GM12878 (cell line): ENCODE measurements at regions not wholly inside any gene's neighbourhood (a gene's known extent, or its start where the extent isn't known, plus 50 kb on each side); places are given as distances from the start of the nearest gene placed in this dataset.

Experiments used
- ATAC-seq: fragments of 200-7000 bp; cut with Tn5 transposase; 3 replicates; pipeline ENCODE4 v1.9.1; 2020; ENCODE audit warnings: mild to moderate bottlenecking, moderate library complexity
- BruUV-seq: library from RNA; stranded (reverse); fragments of 400-500 nt; replicated peaks from 2 replicates; lab custom pipeline; 2021; lab: Mats Ljungman, UMichigan
- CTCF ChIA-PET: fragments of 300-600 bp; sonication (Branson Sonifier 250); formaldehyde crosslinking; extraction: SDS; loops from one replicate; lab custom pipeline; 2021; ENCODE audit warnings: inconsistent platforms; lab: Yijun Ruan, JAX
- POLR2A ChIA-PET: fragments of 350-600 bp; formaldehyde crosslinking; extraction: SDS; loops from one replicate; lab custom pipeline; 2021; ENCODE audit warnings: inconsistent platforms; lab: Charles Lee
- RAD21 ChIA-PET: fragments of 300-600 bp; sonication (Branson Sonifier 250); formaldehyde crosslinking; loops from one replicate; lab custom pipeline; 2023; ENCODE audit warnings: antibody characterized with exemption; ENCODE audit not compliant: unreplicated experiment; lab: Charles Lee
- SMC1A ChIA-PET: fragments of 300-600 bp; sonication (Branson Sonifier 250); formaldehyde crosslinking; loops from one replicate; lab custom pipeline; 2023; ENCODE audit not compliant: unreplicated experiment, uncharacterized antibody; lab: Charles Lee
- DNase-seq: peaks from one replicate; pipeline ENCODE4 v3.0.0-alpha.2; 2011; ENCODE audit warnings: low read depth, low spot score
- FAIRE-seq: peaks from 3 replicates; lab custom pipeline; 2011; peaks lifted over from hg19 to GRCh38; lab: Jason Lieb, UNC
- H2AFZ ChIP-seq: 2 replicates; pipeline ENCODE4 v1.6.0; 2011; ENCODE audit warnings: low read depth, low read length, control low read depth; ENCODE audit not compliant: control insufficient read depth
- H3K27ac ChIP-seq: 2 replicates; pipeline ENCODE4 v1.5.1; 2011; ENCODE audit warnings: control low read depth; ENCODE audit not compliant: control insufficient read depth, insufficient read depth
- H3K27me3 ChIP-seq, 2 experiments: replicated peaks in 1 of 2; 2 replicates each; pipeline versions ENCODE4 v1.6.0 to v1.6.1; 2011; ENCODE audit warnings: low read length in 1 of 2; ENCODE audit not compliant: control insufficient read depth in 2 of 2, insufficient read depth in 2 of 2
- H3K36me3 ChIP-seq, 2 experiments: 2 replicates each; pipeline ENCODE4 v1.5.1; 2011; ENCODE audit warnings: low read length in 1 of 2; ENCODE audit not compliant: control insufficient read depth in 2 of 2, insufficient read depth in 2 of 2
- H3K4me1 ChIP-seq: 2 replicates; pipeline ENCODE4 v1.6.1; 2011; ENCODE audit warnings: mild to moderate bottlenecking, low read length, moderate library complexity, mixed read lengths; ENCODE audit not compliant: control insufficient read depth, insufficient read depth
- H3K4me2 ChIP-seq: 2 replicates; pipeline ENCODE4 v1.6.0; 2011; ENCODE audit warnings: control low read depth; ENCODE audit not compliant: control insufficient read depth, insufficient read depth
- H3K4me3 ChIP-seq: fragments of 200-600 bp; sonication (generic); 2 replicates; pipeline ENCODE4 v1.5.1; 2016
- H3K79me2 ChIP-seq: 2 replicates; pipeline ENCODE4 v1.6.0; 2011; ENCODE audit warnings: low read length; ENCODE audit not compliant: control insufficient read depth, insufficient read depth
- H3K9ac ChIP-seq: 2 replicates; pipeline ENCODE4 v1.8.0; 2011; ENCODE audit warnings: low read length, control low read depth, mixed read lengths; ENCODE audit not compliant: control insufficient read depth, insufficient read depth
- H3K9me3 ChIP-seq: replicated peaks from 3 replicates; pipeline ENCODE4 v1.5.1; 2011; ENCODE audit warnings: mild to moderate bottlenecking, low read length; ENCODE audit not compliant: control insufficient read depth, insufficient read depth
- H4K20me1 ChIP-seq: 2 replicates; pipeline ENCODE4 v1.6.0; 2011; ENCODE audit not compliant: control insufficient read depth, insufficient read depth
- FOXM1 ChIP-seq: IDR thresholded peaks from 2 replicates; pipeline ENCODE4 v1.6.1; 2012; ENCODE audit warnings: low read depth, mild to moderate bottlenecking, inconsistent platforms, low read length, moderate library complexity
- GABPA ChIP-seq: IDR thresholded peaks from 2 replicates; pipeline ENCODE4 v1.6.1; 2014; ENCODE audit warnings: antibody characterized with exemption, low read depth, mild to moderate bottlenecking, inconsistent platforms
- IRF3 ChIP-seq: fragments of 450-650 bp; IDR thresholded peaks from 2 replicates; pipeline ENCODE4 v1.6.1; 2014; ENCODE audit warnings: mild to moderate bottlenecking
- IRF5 ChIP-seq: fragments of 450-650 bp; IDR thresholded peaks from 2 replicates; pipeline ENCODE4 v1.6.1; 2017; ENCODE audit warnings: borderline replicate concordance
- PAX5 ChIP-seq: IDR thresholded peaks from 2 replicates; pipeline ENCODE4 v1.6.1; 2011; ENCODE audit warnings: low read depth, low read length, borderline replicate concordance
- PBX3 ChIP-seq: IDR thresholded peaks from 2 replicates; pipeline ENCODE4 v1.6.1; 2011; ENCODE audit warnings: mild to moderate bottlenecking, low read depth, low read length, moderate library complexity; ENCODE audit not compliant: insufficient replicate concordance
- PKNOX1 ChIP-seq: fragments of 450-650 bp; IDR thresholded peaks from 2 replicates; pipeline ENCODE4 v1.6.1; 2016; ENCODE audit warnings: mild to moderate bottlenecking
- POLR2AphosphoS2 ChIP-seq: IDR thresholded peaks from 2 replicates; pipeline ENCODE4 v1.6.1; 2011; ENCODE audit warnings: low read depth, mild to moderate bottlenecking, low read length, improper control_type of control experiment, moderate library complexity
- POLR2AphosphoS5 ChIP-seq: IDR thresholded peaks from 2 replicates; pipeline ENCODE4 v1.6.1; 2011; ENCODE audit warnings: mild to moderate bottlenecking, low read length, inconsistent platforms
- RUNX3 ChIP-seq: IDR thresholded peaks from 2 replicates; pipeline ENCODE4 v1.6.1; 2012; ENCODE audit warnings: low read length, inconsistent platforms
- SIX5 ChIP-seq: IDR thresholded peaks from 2 replicates; pipeline ENCODE4 v1.6.1; 2011; ENCODE audit warnings: mild to moderate bottlenecking, low read depth, low read length, moderate library complexity; ENCODE audit not compliant: severe bottlenecking
- SMARCA5 ChIP-seq: fragments of 450-650 bp; IDR thresholded peaks from 2 replicates; pipeline ENCODE4 v1.6.1; 2017; ENCODE audit warnings: mild to moderate bottlenecking
- SMC3 ChIP-seq: IDR thresholded peaks from 2 replicates; pipeline ENCODE4 v1.6.1; 2011; ENCODE audit warnings: low read length, improper control_type of control experiment, borderline replicate concordance
- SREBF2 ChIP-seq: IDR thresholded peaks from 2 replicates; pipeline ENCODE4 v1.6.1; 2012; ENCODE audit warnings: mild to moderate bottlenecking, low read length
- SUPT20H ChIP-seq: IDR thresholded peaks from 2 replicates; pipeline ENCODE4 v1.6.1; 2011; ENCODE audit warnings: low read depth, mild to moderate bottlenecking, low read length, moderate library complexity, borderline replicate concordance; ENCODE audit not compliant: control insufficient read depth
- TCF12 ChIP-seq: IDR thresholded peaks from 2 replicates; pipeline ENCODE4 v1.6.1; 2011; ENCODE audit warnings: low read depth, mild to moderate bottlenecking, low read length
- TCF3 ChIP-seq: IDR thresholded peaks from 2 replicates; pipeline ENCODE4 v1.6.1; 2012; ENCODE audit warnings: low read depth, mild to moderate bottlenecking, low read length, borderline replicate concordance; ENCODE audit not compliant: insufficient read depth
- ZNF687 ChIP-seq: fragments of 450-650 bp; IDR thresholded peaks from 2 replicates; pipeline ENCODE4 v1.6.1; 2017; ENCODE audit warnings: mild to moderate bottlenecking, moderate library complexity
- WGBS: methylation state at CpG from one replicate; pipeline ENCODE4 v1.1.6; 2016; ENCODE audit warnings: low lambda C conversion rate; ENCODE audit not compliant: insufficient replicate concordance, insufficient coverage; ENCODE audit errors: missing lambda C conversion rate; 5-methylcytosine and 5-hydroxymethylcytosine counted together
- in situ Hi-C: fragments of 300-500 bp; cut with MboI; formaldehyde crosslinking; loops from 9 replicates; pipeline ENCODE4 v1.14.3; 2018; ENCODE audit warnings: mixed read lengths
- intact Hi-C: fragments of 100-400 bp; cut with micrococcal nuclease; formaldehyde crosslinking; loops from one replicate; pipeline ENCODE4 v1.14.2; 2022; ENCODE audit not compliant: unreplicated experiment

- ChIA-PET RAD21 (no interaction called here), CTCF (no interaction called here), SMC1A (no interaction called here), POLR2A (no interaction called here)
- no peak overlapping the region for H2AFZ ChIP-seq
- no peaks in the 10 kb centered on the region for H3K36me3 ChIP-seq
- ATAC-seq: no peak
- FAIRE-seq: no peak
- no peaks in the 10 kb centered on the region for H3K27me3 ChIP-seq
- no peaks in the 10 kb centered on the region for H3K4me1 ChIP-seq
- 0% methylated on average over 3 of the region's 3 CpGs for WGBS
- H3K9me3 ChIP-seq: no peaks in the 10 kb centered on the region
- in situ Hi-C loops: no loop called here
- H3K9ac ChIP-seq: no peak overlapping the region
- H3K4me3 ChIP-seq: no peak overlapping the region
- H4K20me1 ChIP-seq: no peaks in the 10 kb centered on the region
- intact Hi-C loops: no loop called here
- DNase-seq: no peak
- no peak overlapping the region for H3K4me2 ChIP-seq
- H3K79me2 ChIP-seq: no peaks in the 10 kb centered on the region
- H3K27ac ChIP-seq: no peak overlapping the region
- BruUV-seq: no TSS peak
- no peak for TF ChIP-seq RUNX3
- TF ChIP-seq GABPA: no peak
- no peak for TF ChIP-seq FOXM1
- no peak for TF ChIP-seq POLR2AphosphoS5
- no peak for TF ChIP-seq IRF3
- no peak for TF ChIP-seq SREBF2
- TF ChIP-seq TCF12: no peak
- TF ChIP-seq IRF5: no peak
- no peak for TF ChIP-seq TCF3
- TF ChIP-seq SUPT20H: no peak
- no peak for TF ChIP-seq SIX5
- no peak for TF ChIP-seq PAX5
- no peak for TF ChIP-seq ZNF687
- TF ChIP-seq SMC3: no peak
- no peak for TF ChIP-seq SMARCA5
- no peak for TF ChIP-seq PBX3
- TF ChIP-seq PKNOX1: no peak
- no peak for TF ChIP-seq POLR2AphosphoS2
Observed at GRCh38 chr15:87716422-87716821, 540.1 kb downstream of the NTRK3 start.
